ENCODE measurements at regions not wholly inside any gene's neighbourhood (a gene's known extent, or its start where the extent isn't known, plus 50 kb on each side); places are given as distances from the start of the nearest gene placed in this dataset.

GRCh38 chr5:125274938-125275724 is 528.7 kb upstream of the ZNF608 start:
- H3K4me3 ChIP-seq (ENCODE audit: low read depth in 1 of 3, low read length in 3 of 3) = no peak overlapping the region
- TF ChIP-seq HNF4G (IDR thresholded peaks at IDR 0.05) (no peak), EGR1 (IDR thresholded peaks at IDR 0.05; ENCODE audit: low read depth in 2 of 2) (no peak), TAF1 (conservative IDR thresholded peaks at IDR 0.05) (no peak), YY1 (IDR thresholded peaks at IDR 0.05) (no peak), RAD21 (IDR thresholded peaks at IDR 0.05) (no peak), ZBTB33 (IDR thresholded peaks at IDR 0.05) (no peak), REST (IDR thresholded peaks at IDR 0.05) (no peak), SP1 (IDR thresholded peaks at IDR 0.05) (no peak), ATF3 (IDR thresholded peaks at IDR 0.05) (no peak), HNF4A (conservative IDR thresholded peaks at IDR 0.05) (no peak), CTCF (IDR thresholded peaks at IDR 0.05; ENCODE audit: low read depth, low read length, missing input control) (no peak), RXRA (IDR thresholded peaks at IDR 0.05) (no peak), FOXA1 (IDR thresholded peaks at IDR 0.05) (no peak), NR2F2 (IDR thresholded peaks at IDR 0.05) (no peak), MAX (IDR thresholded peaks at IDR 0.05) (no peak), GABPA (IDR thresholded peaks at IDR 0.05 in 1 of 2, conservative IDR thresholded peaks at IDR 0.05 in 1 of 2) (no peak), FOXA2 (IDR thresholded peaks at IDR 0.05) (no peak), JUND (IDR thresholded peaks at IDR 0.05) (no peak)
- H3K27me3 ChIP-seq (ENCODE audit: control insufficient read depth in 4 of 4, insufficient read depth in 4 of 4, low read length in 3 of 4) = no peaks in the 10 kb centered on the region
- WGBS = 33% methylated on average over 1 of the region's 1 CpG
- no peak overlapping the region for H3K27ac ChIP-seq (ENCODE audit: low read depth in 1 of 2, low read length in 2 of 2)
- H3K9ac ChIP-seq (ENCODE audit: low read depth in 1 of 2, low read length in 2 of 2) = no peak overlapping the region
- no peaks in the 10 kb centered on the region for H3K4me1 ChIP-seq (ENCODE audit: control insufficient read depth in 4 of 4, insufficient read depth in 4 of 4, low read length in 3 of 4)
- no peaks in the 10 kb centered on the region for H3K9me3 ChIP-seq (ENCODE audit: control insufficient read depth in 4 of 4, low read length in 3 of 4)
- DNase-seq (ENCODE audit: low spot score) = no peak
- H3K36me3 ChIP-seq (ENCODE audit: control insufficient read depth in 4 of 4, insufficient read depth in 3 of 4, low read depth in 1 of 4, low read length in 3 of 4) = no peaks in the 10 kb centered on the region

Measured in liver (tissue), 8 donors.